ENCODE measurements at regions not wholly inside any gene's neighbourhood (a gene's known extent, or its start where the extent isn't known, plus 50 kb on each side); places are given as distances from the start of the nearest gene placed in this dataset.

- TF ChIP-seq CTCF (IDR thresholded peaks at IDR 0.05) (no peak), E2F1 (CRISPR knock-in tag; IDR thresholded peaks at IDR 0.05) (no peak)
Observed at GRCh38 chr2:22283436-22283835, 1101.5 kb upstream of the KLHL29 start.

Data from WTC11 (cell line).